RPMI7951 (cell line): ENCODE measurements at regions not wholly inside any gene's neighbourhood (a gene's known extent, or its start where the extent isn't known, plus 50 kb on each side); places are given as distances from the start of the nearest gene placed in this dataset.

ENCODE experiments used
- DNase-seq: peaks from one replicate; pipeline ENCODE4 v3.0.0-alpha.2; 2012; ENCODE audit warnings: low read depth

- no peak for DNase-seq
These were observed 325.1 kb upstream of the ZNF32 start for GRCh38 chr10:43973801-43974200.

DNA sequence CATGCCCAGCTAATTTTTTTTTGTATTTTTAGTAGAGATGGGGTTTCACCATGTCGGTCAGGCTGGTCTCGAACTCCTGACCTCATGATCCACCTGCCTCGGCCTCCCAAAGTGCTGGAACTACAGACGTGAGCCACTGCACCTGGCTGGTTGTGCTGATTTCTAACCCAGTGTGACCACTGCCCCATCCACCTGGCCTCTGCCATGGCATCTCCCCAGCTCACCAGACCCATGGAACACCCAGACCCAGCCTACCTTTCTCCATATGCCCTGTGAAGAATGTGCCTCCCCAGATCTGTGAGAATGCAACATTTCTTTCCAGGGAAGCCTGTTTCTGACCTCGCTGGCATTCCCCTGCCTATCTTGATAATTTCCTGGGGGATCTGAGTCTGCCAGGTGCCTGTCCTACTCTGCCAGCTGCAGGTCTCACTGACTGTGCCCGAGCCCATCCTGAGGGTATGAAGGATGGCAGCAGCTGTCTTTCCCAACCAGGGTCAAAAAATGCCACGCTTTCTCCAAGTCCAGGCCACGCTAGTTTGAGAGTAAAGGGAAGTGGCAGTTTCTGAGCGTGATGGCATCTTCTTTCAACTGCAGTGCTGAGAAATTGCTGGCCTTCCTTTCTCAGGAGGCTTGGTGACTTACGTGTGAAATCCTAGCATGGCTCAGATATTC is 324.4 kb upstream of the ZNF32 start:
- DNase-seq: no peak

DNA sequence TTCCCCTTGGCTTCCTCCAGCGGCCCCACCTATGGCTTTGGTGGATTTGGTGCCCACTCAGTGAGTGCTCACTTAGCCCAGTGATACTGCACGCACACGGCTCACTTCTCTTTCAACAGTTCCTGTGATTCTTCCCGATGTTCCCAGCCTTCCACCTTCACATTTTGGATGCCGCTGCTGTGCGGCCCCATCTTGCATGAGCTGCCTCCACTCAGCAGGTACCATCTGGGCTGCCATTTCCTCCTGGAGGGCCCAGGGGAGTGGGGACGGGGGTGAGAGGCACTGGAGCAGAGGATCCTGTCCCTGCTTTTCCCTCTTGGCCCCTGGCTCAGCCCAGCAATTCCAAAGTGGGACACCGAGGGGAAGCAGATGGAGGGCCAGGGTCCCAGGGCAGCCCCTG is 323.3 kb upstream of the ZNF32 start:
- no peak for DNase-seq

DNA sequence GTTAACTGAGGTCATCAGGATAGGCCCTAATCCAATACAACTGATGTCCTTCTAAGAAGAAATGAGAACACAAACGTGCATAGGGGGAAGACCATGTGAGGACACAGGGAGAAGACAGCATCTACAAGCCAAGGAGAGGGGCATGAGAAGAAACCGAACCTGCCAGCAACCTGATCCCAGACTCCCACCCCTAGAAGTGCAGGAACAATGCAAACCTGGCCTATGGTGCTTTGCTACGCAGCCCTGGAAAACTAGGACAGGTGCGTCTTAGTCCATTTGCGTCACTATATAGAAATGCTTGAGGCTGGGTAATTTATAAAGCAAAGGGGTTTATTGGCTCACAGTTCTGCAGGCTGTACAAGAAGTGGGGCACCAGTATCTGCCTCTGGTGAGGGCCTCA is 322.6 kb upstream of the ZNF32 start:
- DNase-seq: no peak

- DNase-seq: no peak
These were observed 322.0 kb upstream of the ZNF32 start for GRCh38 chr10:43970717-43971116.

GRCh38 chr10:43970018-43970698 is 321.5 kb upstream of the ZNF32 start:
- no peak for DNase-seq

- no peak for DNase-seq
These were observed 320.8 kb upstream of the ZNF32 start for GRCh38 chr10:43969506-43969905.

DNA sequence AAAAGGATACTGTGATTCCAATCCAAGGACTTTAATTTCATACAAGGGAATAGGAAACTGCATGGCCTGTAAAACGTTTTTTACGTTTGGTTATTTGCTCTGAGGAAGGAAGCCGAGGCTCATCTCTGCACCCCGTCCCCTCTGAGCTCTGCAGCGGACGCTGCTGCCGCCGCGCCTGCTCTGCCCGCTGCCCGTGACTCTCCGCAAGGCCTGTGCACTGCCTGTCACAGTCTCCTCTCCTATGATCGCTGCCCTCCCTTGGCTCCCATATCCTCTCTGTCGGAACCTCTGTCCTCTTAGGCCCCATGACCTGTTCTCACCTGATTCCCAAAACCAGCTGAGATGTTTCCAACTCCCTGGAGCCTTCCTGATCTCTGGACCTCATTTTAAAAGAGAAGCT is 320.3 kb upstream of the ZNF32 start:
- DNase-seq: no peak

GRCh38 chr10:43968076-43968475 is 319.4 kb upstream of the ZNF32 start:
- no peak for DNase-seq

DNA sequence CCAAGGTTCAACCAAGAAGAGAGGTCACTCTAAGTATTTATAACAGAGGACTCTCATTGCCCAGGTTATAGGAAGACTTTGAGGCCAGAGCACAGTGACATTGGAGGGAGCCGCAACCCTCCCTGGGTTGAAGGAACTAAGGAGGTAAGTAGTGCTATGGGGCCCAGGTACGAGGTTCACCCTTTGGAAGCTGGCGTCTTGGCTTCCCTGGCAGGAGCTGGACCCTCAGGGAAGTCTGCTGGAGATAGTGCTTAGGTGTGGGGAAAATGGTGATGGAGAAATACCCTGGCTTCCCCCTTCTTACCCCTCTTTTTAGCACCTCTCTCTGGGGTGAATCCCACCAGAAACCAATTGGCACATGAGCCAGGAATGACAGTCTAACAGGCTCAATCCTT is 317.9 kb upstream of the ZNF32 start:
- DNase-seq: no peak

DNA sequence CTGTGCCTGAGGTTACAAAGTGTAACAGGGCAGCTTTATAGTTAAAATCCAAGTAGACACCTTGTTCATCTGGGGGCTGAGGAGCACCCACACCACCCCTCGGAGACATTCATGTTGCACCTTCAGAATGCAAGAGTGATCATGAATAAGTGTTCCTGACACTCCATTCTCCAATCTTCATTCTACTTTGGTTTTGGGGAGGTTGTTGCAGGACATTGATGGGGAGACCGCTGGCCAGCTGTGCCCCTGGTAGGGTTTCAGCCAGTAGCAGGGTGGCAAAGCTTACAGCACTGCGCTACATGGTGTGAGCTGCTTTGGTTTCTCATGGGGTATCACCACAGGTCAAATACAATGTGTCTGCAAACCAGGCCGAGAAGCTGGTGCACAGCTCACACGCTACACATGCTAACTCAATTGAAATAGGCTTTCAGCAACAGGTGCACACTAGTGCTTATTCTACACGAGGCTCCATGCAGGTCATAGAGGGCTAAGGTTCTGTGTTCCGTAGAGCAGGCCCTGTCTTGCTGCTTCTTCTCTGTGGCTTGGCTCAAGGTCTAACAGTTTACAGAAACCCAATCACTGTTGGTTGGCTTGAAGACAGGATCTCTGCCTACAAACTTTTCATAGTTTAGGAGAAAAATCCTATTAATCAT is 317.4 kb upstream of the ZNF32 start:
- no peak for DNase-seq

DNA sequence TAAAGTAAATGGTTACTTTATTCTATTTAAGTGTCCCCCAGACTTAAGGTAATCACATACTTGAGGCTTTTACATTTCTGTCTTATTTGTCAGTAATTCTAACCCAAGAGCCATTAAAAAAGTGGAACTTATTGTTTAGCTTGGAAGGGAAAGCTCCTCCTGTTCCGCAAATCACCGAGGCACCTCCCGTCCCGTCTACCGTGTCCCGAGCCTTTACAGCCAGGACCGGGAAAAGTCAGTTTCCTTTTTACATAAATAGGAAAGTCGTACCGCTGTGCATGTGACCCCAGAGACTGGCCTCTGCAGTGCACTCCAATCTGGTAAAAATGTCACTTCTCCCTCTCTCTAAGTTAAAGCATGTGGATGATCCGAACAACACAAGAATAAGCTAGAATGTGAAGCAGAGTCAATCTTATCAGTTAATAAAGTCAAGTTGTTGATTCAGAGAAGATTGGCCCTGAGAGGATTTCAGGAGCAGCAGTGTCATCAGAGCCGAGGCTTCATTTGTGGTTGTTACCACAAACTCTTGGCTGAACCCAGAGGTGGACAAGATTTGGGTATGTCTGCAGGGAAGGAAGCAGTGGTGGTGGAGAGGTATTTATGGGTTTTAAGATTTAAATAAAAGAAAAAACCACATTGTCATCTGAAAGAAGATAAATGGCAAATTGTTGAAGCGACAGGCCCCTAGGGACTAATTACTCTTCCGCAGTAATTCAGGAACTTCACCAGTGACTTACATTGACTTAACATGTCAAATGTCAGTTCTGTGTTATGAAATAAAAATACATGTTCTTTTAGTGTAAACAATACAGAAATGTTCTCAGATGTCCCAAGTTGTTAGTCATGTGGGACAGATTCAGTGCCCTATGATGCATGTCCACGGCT is 316.6 kb upstream of the ZNF32 start:
- peak; percentile 95 for DNase-seq

- DNase-seq: no peak
These were observed 315.8 kb upstream of the ZNF32 start for GRCh38 chr10:43964486-43964885.

DNA sequence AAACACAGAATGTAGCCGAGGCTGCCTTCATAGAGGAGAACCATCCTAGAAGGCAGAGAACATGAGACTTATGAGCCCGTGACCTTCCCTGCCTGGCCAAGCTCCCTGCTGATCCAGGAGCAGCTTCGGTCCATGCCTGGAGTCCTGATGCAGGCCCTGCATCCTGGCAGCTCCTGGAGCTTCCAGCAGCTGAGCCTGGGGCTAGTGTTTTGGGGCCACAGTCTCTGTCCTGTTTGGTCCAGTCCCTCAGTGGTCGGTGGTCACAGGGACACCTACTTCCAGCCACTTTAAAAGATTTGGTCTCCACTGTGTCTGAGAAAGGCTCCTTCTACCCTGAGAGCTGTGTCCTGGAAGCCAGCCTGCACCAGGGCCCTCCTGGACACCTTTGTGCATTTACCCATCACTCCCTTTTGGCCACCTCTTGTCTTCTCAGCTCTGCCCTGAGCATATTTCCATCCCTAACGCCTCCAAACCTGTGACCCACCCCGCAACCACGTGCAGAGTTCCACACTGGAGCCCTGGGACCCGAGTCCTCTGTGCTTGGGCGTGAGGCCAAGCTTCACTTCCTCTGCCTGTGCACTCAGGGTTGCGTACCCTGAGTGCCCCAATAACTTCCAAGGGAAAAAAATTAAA is 315.2 kb upstream of the ZNF32 start:
- DNase-seq: no peak

DNA sequence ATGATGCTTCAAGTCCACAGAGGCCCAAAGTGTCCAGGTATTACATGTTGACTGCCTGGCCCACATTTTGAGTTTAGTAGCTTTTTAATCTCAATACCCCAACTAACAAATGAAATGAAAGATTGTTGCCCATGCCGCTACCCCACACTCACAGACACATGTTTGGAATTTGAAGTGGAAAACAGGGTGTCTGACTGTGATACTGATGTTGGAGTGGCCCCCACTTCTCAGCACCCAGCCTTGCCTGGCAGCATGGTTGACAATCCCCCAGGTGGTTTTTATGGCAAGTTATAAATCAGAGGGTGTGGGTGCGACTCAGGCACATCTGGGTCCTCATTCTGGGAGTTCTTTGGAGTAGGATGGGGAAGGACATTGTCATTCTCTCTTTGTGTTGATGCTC is 314.7 kb upstream of the ZNF32 start:
- DNase-seq: no peak

GRCh38 chr10:43962346-43963191 is 313.9 kb upstream of the ZNF32 start:
- peak; percentile 61 for DNase-seq

- DNase-seq: no peak
These were observed 313.1 kb upstream of the ZNF32 start for GRCh38 chr10:43961523-43962345.

- no peak for DNase-seq
These were observed 312.3 kb upstream of the ZNF32 start for GRCh38 chr10:43960981-43961380.

DNA sequence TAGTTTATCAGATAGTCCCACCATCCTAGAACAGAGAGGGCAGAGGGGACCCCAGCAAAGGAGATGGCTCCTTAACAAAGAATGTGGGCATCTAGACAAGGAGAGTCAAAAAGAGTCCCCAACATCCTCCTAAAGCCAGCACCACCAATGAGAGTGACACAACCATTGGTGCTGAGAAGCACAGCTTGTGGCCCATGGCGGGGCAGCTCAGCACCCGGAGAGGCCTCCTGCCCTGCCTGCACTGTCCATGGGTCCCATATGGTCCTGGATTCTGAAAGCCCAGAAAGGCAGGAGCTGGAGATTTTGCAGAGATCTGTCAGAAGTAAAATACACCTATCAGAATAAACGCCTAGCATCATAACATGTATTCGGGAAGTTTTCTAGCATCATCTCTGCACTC is 311.8 kb upstream of the ZNF32 start:
- no peak for DNase-seq

DNA sequence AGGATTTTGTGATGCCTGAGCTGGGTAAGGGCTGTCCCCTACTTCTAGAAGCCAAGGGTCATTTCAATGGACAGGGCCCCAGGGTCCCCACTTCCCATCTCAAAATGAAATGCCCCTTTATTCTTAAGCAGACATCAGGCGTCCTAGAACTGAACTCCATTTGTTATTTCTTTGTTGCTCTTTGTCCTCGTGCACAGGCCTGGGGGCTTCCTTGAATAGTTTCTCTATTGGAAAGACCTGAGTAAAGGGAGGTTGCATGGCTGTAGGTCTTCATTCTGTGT is 311.4 kb upstream of the ZNF32 start:
- DNase-seq: no peak
